SKM-1 (cell line): ENCODE measurements at regions not wholly inside any gene's neighbourhood (a gene's known extent, or its start where the extent isn't known, plus 50 kb on each side); places are given as distances from the start of the nearest gene placed in this dataset.
"Not testable (repeated sequence)": the region's sequence is repeated elsewhere in the genome, so short reads cannot be mapped to it uniquely, and the experiment has no call there.

Source experiments
- DNase-seq: peaks from one replicate; lab custom pipeline; 2025; ENCODE audit not compliant: unreplicated experiment; lab: John Stamatoyannopoulos, UW

DNA sequence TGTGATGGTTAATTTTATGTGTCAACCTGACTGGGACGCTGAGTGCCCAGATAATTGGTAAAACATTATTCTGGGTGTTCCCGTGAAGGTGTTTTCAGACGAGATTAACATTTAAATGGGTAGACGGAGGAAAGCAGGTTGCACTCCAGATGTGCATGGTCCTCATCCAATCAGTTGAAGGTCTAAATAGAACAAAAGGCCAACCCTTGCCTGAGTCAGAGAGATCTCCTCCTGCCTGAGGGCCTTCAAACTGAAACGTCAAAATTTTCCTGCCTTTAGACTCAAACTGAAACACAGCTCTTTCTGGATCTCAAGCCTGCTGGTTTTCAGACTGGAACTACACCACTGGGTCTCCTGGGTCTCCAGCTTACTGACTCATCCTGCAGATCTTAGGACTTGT, 73.5 kb downstream of the NPIPA8 start:
- DNase-seq = not testable (repeated sequence)

DNA sequence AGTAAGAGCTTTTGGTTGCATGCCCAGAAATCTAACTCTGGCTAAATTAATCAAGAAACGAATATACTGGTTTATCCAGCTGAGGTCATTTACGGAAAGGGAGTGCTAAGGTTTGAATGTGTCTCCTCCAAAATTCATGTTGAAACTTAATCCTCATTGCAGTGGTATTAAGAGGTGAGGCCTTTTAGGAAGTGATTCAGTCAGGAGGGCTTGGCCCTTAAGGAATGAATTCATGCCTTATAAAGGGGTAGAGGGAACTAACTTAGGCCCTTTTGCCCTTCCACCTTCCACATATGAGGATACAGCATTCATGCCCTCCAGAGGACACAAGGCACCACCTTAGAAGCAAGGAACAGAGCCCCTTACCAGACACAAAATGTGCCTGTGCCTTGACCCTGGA, 74.7 kb downstream of the NPIPA8 start:
- not testable (repeated sequence) for DNase-seq

DNA sequence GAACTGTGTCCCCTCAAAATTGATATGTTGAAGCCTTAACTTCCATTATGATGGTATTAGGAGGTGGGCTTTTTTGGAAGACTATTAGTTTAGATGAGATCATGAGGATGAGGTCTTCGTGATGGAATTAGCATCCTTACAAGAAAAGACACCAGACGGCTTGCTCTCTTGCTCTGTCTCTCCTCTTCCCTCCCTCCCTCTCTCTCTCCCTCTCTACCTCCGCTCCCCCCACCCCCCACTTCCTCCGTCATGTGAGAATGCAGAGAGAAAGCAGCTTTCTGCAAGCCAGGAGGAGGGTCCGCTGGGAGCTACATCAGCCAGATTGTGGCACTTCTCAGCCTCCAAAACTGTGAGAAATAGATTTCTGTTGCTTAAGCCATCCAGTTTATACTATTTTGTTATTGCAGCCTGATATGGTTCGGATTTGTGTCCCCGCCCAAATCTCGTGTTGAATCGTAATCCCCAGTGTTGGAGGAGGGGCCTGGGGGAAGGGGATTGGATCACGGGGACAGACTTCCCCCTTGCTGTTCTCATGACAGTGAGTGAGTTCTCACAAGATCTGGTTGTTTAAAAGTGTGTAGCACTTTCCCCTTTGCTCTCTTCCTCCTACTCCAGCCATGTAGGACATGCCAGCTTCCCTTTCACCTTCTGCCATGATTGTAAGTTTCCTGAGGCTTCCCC, 76.9 kb downstream of the NPIPA8 start:
- not testable (repeated sequence) for DNase-seq

DNA sequence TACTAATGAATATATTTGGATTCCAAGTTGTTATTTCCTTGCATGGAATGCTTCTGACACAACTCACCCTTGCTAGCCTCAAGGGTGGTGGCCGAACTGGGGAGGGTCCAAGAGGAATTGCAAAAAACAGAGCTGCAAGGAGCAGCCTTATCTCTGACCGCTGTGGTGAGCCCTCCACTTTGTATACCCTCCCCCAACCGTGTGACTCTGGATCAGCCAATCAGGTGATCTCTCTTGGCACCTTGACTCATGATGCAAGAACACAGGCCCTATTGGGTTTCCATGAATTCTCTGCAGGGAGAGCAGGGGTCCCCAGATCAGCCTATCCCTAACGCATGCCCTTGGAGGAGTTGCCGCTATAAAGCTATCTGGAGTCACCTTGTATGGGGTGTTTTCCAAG, 83.6 kb downstream of the NPIPA8 start:
- not testable (repeated sequence) for DNase-seq

DNA sequence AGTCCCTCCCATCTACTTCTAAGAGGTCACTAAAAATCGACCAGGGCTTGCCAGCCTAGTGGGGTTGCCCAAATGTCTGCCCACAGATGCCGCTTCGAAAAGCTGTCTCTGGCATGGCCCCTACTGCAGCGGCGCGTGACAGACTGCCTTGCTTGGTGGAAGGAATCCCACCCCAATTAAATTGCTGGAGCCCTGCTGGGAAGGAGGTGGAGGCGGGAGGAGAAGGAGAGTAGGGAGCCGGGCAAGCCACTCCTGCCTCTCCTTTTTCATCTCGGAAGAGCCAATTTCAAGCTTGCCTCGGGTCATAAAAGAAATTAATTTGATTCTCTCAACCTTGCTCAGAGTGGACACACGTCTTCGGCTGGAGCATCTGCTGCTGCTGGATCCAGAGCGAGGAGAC, 106.0 kb downstream of the NPIPA8 start:
- DNase-seq = not testable (repeated sequence)

DNA sequence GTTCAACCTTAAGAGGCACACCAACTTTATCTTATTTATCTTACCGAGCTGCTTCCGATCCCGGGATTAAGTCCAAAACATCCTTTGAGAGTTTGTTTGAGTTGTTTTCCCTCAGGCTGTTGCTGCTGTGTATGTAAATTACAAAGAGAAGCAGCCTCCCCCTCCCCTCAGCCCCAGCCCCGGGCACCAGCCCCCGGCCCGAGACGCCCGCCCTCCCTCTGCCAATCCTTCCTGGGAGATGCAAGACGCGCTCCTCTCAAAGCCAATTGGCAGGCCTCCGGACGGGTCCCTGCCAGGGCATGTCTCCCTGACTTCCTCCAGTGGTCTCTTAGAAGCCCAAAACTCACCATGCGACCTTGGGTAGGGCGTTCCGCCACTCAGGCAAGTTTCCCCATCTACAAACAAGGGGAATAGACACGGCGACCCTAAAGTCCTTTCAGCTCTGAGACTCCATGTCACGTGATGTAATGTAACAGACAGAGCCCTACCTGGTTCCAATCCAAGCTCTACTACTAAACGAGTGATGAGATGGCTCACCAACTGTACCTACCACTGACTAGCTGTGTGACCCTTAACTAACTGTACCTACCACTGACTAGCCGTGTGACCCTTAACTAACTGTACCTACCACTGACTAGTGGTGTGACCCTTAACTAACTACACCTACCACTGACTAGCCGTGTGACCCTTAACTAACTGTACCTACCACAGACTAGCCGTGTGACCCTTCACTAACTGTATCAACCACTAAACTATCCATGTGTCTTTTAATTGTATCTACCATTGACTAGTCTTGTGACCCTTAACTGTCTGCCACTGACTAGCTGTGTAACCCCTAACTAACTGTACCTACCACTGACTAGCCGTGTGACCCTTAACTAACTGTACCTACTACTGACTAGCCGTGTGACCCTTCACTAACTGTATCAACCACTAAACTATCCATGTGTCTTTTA, 114.2 kb downstream of the NPIPA8 start:
- DNase-seq = not testable (repeated sequence)

DNA sequence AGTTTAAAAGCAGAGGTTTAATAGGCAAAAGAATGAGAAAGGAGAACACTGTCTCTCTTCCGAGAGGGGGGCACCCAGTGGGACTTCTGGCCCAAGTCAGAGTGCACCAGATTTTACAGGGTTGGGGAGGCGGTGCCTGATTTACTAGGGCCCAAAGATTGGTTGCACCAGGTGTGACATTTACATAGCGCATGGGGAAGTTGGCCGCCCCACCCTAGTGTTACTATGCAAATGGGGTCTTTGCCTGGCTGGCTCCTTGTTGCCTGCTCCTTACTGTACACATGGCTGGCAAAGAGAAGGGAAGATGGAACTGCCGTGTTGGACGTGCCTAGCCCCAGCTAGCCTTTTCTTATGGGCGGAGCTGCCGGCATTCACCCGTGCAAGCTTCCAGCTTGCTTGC, 118.8 kb downstream of the NPIPA8 start:
- not testable (repeated sequence) for DNase-seq

DNA sequence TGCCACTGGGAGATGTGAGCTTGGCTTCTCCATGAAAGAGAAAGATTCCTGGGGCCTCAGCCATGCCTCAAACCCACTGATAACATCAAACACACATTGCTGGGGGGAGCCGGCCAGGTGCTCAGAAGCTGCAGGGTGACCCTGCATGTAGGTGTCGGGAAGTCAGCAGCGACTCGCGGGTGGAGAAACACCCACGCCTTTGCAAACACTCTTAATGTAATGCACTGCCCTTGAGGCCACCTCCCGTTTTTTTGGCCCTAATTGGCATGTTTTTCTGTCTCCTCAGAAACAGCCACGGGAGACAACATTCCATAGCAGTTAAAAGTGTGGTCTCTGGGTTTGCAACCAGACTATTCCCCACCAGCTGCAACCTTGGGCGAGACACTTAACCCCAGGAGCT, 119.7 kb downstream of the NPIPA8 start:
- DNase-seq = not testable (repeated sequence)

DNA sequence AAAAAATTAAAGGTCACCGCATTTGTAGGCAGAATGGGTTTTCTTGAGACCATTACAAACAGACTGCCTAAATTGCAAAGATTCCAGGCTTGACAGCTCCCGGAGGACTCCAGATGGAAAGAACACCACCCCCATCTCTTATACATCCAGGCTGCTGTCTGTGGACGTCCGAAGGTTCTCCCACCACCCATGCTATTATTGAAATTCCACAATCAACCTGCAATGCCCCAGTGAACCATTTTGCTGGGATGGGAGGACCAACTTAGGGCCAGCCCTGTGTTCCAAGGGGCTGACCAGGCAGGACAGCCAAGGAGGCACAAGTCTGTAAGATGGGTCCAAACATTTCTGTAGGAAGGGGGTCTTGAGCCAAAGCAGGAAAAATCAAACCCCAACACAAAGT, 122.7 kb downstream of the NPIPA8 start:
- DNase-seq = not testable (repeated sequence)

DNA sequence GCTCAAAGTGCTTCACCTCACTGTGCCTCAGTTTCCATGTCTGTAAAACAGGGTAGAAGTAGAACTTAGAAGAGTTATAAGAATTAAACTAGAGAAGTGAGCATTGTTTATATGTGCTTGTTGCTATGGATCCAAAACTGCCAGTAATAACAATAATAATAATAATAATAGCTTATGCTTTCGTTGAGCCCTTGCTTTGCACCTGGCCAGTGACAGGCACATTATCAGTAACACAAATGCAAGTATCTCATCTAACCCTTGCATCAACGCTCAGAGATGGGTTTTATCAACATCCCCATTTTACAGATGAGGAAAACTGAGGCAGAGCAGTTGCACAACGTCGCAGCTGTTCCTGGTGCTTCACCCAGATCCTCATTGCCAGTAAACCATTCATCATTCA, 125.0 kb downstream of the NPIPA8 start:
- DNase-seq = not testable (repeated sequence)

DNA sequence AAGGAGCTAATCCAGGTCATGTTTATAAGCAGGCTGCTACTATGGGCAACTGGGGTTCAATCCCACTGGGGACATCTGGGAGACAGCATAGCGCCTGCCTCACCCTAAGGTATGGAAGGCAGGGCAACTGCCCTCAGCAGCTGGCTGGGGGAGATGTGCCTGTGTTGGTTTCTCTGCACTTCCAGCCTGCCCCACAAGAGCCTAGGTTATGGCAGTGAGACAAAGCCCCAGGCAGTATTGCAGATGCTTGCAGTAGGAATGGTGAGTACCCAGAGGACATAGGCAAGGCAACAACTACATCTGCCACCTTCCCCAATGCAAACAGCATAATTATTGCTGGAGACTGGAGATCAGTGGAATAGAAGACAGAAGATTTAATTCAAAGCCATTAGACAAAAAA, 131.8 kb downstream of the NPIPA8 start:
- not testable (repeated sequence) for DNase-seq

DNA sequence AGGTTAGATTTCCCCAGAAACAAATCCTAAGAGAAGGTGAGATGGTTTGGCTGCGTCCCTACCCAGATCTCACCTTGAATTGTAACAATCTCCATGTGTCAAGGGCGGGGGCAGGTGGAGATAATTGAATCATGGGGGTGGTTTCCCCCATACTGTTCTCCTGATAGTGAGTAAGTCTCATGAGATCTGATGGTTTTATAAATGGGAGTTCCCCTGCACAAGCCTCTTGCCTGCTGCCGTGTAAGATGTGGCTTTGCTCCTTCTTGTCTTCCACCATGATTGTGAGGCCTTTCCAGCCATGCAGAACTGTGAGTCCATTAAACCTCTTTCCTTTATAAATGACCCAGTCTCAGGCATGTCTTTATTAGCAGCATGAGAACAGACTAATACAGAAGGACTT, 132.2 kb downstream of the NPIPA8 start:
- not testable (repeated sequence) for DNase-seq

DNA sequence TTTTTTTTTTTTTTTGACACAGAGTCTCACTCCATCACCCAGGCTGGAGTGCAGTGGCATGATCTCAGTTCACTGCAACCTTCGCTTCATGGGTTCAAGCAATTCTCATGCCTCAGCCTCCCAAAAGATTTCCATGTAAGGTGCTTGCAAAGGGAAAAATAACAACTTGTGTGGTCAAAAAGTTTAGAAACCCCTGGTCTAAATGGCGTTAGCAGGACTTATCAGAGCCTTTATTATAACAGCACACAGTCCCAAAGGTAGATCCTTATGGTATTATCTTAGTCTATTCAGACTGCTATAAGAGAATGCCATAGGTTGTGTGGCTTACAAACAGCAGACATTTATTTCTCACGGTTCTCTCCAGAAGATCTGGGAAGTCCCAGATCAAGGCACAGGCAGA, 135.0 kb downstream of the NPIPA8 start:
- DNase-seq = not testable (repeated sequence)

DNA sequence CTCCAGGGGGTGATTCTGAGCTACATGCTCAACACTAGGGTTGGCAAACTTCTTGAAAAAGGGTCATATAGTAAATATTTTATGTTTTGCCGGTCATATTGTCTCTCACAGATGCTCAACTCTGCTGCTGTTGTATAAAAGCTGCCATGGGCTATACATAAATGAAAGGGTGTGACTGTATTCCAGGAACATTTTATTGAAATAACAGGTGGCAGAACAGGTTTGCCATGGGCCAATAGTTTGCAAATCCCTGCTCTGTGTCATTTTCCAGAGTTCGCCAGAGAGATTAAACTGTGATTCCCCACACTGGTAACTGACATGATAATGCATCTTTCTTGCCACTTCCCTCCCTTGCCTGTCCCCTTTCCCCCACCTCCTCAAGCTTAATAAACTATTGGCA, 144.1 kb downstream of the NPIPA8 start:
- not testable (repeated sequence) for DNase-seq

DNA sequence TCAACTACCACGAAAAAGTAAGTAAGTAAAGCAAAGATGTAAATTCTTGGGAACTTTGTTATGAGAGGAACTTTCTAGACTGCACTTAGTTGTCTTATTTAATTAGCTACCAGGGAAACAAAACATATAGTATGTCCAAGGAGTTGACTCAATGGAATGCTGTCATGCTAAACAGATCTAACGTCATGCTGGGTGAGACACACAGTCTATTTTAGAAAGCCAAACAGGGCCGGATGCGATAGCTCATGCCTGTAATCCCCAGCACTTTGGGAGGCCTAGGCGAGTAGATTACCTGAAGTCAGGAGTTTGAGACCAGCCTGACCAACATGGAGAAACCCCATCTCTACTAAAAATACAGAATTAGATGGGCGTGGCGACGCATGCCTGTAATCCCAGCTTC, 146.4 kb downstream of the NPIPA8 start:
- DNase-seq = not testable (repeated sequence)

DNA sequence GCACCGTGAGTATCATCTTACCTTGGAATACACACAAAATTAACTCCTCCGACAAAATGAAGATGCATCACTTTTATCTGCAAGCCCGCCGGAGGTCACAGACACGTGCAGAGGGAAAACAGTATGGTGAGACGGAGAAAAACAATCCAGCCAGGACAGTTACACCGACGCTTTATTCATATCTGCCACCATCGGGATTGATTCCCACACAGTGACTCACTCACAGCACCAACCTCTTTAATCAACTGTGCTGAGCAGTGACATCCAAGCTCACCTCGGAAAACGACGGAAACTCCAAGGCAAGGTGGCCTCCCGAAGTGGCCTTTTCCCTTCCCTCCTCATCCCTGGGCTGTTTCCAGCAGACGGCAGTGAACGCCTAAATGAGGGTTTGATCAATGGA, 151.8 kb downstream of the NPIPA8 start:
- not testable (repeated sequence) for DNase-seq

DNA sequence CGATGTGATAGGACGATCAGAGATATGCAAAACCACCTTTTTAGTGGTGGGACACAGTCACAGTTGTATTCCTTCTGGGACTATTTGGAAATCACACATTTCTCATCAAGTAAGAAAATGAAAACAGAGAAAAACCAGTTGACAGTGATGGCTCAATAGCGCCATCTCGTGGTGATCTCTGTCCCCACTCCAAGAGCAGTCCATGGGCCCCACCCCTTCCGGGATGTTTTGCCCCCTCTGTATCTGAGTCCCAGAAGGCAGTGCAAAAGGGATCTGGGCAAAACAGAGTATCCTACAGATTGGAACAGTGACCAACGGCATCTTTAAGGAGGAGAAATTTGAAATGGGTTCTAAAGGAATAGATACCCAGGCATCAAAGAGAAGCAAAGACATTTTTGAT, 155.5 kb downstream of the NPIPA8 start:
- not testable (repeated sequence) for DNase-seq

DNA sequence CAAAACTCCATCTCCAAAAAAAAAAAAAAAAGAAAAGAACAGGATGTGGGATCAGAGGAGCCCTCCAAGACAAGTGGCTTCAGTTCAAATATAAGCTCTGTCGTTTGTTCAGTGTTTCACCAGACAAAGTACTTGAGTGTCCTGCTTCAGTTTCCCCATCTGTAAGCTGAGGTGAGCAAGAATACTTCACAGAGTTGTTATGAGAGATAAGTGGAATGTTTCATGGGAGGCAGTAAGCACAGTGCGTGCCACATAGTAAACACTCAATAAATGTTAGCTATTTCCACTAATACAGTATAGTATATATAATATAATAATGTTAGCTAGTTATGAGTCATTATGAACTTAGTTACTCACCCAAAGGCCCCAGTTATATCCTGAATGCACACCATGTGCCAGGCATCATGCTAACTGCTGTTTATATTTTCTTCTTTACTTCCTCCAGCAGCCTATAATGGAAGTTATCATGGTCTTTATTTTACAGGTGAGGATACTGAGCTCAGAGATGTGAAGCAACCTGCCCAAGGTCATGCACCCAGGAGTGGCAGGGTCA, 162.5 kb downstream of the NPIPA8 start:
- not testable (repeated sequence) for DNase-seq

DNA sequence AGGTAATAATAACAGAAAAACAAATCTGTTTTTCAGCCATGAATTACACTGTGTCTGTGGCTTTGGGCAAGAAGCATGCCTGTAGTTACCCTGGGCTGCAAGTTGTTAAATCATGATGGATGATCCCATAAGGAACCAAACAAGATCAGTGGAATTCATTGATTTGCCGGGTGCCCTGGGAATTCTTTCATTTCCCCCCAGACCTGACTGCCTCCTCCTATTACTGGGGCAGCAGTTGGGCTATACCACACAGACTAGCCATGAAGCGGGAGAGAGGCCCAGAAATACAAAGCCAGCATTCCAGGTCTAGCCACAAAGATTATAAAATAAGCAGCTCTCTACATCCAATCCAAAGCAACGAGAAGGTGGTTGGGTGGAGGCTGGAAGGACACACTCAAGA, 174.2 kb downstream of the NPIPA8 start:
- DNase-seq = not testable (repeated sequence)

DNA sequence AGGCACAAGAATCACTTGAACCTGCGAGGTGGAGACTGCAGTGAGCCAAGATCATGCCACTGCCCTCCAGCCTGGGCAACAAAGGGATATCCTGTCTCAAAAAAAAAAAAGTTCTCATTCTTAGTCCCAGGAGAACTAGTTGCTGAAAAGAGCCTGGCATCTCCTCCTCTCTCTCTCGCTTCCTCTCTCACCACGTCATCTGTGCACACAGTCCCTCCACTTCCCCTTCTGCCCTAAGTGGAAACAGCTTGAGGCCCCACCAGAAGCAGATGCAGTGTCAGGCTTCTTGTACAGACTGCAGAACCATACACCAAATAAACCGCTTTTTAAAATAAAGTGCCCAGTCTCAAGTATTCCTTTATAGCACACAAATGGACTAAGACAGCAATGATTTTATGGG, 175.3 kb downstream of the NPIPA8 start:
- DNase-seq = not testable (repeated sequence)

DNA sequence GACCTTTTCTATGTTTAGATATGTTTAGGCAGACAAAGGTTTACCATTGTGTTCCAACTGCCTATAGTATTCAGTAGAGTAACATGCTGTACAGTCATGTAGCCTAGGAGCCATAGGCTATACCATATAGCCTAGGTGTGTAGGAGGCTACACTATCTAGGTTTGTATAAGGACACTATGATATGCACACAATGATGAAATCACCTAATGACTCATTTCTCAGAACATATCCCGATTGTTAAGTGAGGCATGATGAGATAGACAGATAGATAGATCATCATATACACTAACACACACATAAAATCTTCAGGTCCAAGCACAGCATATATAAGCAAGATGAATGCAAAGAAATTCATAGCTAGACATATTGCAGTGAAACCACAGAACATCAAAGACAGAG, 177.4 kb downstream of the NPIPA8 start:
- DNase-seq = not testable (repeated sequence)

DNA sequence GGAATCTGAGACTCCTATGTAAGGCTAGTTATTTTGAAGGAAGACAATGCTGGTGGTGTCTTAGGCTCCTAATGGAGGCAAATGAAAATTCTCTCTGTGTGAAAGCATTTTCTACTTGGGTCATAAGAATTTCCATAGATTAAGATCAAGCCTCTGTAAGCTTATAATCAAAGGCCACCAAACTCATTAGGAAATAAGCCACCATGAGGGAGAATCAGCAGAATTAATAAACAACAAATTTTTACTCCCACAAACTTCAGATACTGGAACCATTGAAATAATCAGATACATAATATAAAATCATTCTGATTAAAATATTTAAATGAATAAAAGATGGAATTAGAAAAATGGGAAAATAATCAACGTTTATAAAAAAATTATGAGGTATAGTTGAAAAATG, 178.7 kb downstream of the NPIPA8 start:
- DNase-seq = not testable (repeated sequence)
